Stimulated activated naive CD4-positive, alpha-beta T cell (primary cell): ENCODE measurements at regions not wholly inside any gene's neighbourhood (a gene's known extent, or its start where the extent isn't known, plus 50 kb on each side); places are given as distances from the start of the nearest gene placed in this dataset.

Experiments used
- DNase-seq, 6 experiments: peaks; one replicate each; lab custom pipeline; 2025; lab: John Stamatoyannopoulos, UW

DNA sequence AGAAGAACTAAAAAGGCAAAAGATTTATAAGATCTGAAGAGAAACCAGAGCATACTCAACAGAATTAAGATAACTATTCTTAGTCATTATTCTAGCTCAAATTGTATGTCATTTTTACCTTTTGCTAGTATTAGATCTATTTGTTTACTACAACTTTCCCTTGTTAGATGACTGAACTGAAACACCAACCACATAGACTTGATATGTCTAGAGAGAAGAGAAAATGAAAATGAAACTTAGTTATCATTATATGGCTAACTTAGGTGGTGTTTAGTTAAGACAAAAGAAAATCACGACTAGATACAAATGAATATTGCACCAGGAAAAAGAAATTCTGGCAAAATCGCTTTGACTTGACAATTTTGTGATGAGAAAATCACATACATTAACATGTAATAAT is 690.8 kb downstream of the PCDH18 start:
- DNase-seq, result no peak

DNA sequence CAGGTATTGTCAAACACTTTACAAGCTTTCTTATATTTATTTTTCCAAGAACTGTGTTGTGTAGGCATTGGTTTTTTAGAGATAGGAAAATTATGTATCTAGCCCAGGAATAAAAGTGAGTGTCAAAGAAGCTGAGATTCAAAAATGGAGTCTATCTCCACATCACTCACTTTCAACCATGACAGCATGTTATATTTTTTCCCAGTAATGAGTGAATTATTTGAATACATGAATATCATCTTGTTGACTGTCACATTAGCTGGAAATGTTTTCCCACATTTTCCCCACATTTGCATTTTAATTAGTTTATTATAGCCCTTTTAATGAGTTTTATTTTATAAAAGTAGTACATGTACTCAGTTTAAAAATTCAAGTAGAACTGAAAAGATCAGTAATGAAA is 693.7 kb downstream of the PCDH18 start:
- no peak for DNase-seq

DNA sequence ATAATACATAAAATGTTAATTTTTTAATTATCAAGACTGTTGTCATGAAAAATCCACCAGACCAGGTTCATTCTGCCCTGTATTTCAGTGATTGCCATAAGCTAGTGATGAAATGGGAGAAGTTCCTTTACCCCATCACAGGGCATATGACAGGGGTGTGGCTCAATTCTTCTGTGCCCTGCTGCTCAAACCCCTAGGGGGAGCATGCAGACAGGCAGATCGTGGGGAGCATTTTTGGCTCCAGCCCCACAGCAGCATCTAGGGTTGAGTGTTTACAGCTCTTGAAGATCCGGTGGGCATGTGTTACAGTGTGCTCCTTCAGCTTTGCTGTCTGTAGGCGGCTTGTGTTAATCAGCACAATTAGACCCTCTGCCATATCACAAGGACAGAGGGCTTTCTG is 700.7 kb downstream of the PCDH18 start:
- no peak for DNase-seq

DNA sequence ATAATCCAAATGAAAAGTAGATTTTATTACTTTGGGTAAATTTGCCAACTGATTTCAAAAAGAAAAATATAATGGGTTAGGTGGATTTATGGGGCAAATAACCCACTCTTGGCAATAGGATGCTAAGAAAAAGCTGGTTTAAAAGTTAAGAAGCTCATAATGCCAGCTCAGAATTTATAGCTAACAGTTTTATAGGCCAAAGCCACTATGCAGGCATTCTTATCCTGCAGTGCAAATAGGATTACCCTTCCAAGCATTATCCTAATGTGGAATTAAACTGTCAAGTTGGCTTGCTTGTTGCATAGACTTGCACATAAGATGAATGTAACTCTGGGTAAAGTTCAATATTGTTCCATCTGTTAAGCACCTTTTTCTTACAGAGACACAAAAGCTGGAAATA is 703.0 kb downstream of the PCDH18 start:
- no peak for DNase-seq

- DNase-seq, result no peak
Measured at GRCh38 chr4:136823020-136823419, 709.3 kb downstream of the PCDH18 start.

GRCh38 chr4:136818811-136819330 is 713.4 kb downstream of the PCDH18 start:
- no peak for DNase-seq

DNA sequence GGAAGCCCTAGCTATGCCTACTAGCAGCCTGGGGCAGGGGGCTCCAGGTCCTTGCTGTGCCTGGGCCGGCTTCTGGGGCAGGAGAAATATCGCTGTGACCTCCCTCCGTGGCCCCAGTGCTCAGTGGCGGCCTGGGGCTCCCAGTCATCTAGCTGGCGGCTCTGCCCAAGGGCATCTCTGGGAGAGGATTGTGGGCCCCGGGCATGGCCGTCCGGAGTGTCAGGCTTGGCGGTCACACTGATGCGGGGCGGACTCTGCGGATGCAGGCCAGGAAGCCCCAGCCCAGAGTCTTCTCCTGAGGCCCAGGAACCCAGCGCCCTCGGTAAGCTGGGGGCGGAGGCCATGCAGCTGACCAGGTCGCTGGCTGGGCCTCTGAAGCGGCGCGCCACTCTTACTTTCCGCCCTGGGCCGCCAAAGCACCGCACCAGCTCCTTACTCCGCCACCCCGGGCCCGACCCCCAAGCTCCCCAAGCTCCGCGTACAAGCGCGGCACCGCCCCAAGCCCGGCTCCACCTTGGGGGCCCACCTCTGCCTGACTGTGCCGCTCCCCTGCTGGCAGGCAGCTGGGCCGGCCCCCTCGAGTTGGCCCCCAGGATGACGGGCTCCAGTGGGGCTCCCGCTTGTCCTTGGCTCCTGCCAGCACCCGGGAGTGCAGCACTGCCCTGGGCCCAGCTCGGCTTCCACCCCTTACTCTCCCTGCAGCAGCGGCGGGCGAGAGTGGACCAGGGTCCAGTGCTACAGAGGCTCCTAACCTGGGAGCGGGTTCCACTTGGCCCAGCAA is 720.0 kb downstream of the PCDH18 start:
- no peak for DNase-seq

DNA sequence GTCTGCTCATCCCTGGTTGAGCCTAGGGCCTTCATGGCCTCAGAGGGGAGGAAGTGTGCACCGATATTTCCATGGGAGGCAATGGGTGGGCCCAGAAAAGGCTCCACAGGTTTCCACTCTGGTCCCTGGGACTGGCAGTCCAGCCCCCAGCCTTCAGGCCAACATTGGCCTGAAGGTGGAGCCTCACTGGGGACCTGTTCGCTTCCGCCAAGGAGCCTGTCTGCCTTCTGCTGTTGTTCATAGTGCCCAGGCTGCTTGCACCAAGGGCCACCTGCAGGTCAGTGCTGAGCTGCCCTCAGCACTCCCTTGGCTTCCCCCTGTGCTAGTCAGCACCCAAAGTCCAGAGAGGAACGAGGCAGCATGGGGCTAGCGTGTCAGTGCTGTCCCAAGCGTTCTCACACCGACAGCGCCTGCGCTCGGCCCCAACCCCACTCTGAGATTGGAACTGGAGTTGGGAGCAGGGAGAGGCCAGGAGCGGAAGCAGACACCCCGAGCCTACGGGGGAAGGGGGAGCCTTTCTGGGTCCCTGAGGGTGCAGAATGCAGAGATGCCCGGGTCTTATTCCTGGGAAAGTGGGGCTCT is 720.7 kb downstream of the PCDH18 start:
- DNase-seq, result no peak

DNA sequence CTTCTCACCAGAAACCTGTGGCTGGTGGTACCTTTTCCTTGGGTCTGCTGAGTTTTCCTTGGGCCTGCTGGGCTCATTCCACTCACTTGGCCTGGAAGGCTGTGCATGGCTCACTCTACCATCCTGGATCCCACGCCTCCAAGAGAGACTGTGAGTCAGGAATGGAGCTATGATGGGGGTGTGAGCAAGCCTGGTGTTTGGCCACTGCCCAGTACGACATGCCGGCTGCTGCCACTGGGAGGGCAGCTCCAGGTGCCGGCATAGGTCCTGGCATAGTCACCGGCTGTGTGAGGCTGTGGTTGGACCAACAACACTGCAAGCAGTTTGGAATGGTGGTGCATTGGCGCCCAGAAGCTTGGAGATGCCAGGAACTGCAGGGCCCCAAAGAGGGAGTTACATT is 721.7 kb downstream of the PCDH18 start:
- DNase-seq, result no peak

GRCh38 chr4:136806844-136807243 is 725.5 kb downstream of the PCDH18 start:
- DNase-seq, result no peak

GRCh38 chr4:136805617-136806016 is 726.7 kb downstream of the PCDH18 start:
- DNase-seq, result no peak

DNA sequence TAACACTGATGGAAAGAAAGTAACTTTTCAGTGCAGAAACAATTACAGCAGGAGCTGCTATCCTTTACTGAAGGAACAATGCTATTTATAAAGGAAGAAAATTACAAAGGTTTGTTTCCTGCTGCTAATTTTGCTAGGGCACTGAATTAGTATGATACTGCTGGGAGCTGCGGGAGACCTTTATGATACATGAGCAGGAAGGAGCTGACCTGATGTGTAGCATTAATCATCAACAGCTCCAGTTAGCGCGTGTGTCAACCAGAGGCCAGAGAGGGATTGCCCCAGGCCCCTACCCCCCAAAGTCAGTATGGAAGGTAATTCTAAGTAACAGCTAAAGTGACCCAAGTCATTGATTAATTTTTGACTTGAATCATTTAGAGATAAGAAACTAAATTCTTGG is 728.9 kb downstream of the PCDH18 start:
- no peak for DNase-seq

DNA sequence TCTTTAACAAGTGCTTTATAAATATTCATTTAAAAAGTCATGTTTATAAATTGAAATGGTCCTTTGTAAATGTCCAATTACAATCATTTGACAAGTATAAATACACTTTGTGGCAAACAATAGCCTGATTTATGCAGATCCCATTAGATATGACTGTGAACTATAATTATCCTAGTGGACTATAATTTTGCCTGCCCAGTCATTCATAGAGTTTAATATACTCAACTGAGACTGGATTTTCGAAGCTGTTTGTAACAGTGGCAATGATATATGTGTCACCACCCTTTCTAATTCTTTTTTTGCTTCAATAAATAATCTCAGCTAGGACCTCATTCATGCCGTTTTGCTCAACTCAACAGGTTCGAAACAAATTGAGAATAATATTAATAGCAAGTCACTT is 732.0 kb downstream of the PCDH18 start:
- DNase-seq, result no peak

DNA sequence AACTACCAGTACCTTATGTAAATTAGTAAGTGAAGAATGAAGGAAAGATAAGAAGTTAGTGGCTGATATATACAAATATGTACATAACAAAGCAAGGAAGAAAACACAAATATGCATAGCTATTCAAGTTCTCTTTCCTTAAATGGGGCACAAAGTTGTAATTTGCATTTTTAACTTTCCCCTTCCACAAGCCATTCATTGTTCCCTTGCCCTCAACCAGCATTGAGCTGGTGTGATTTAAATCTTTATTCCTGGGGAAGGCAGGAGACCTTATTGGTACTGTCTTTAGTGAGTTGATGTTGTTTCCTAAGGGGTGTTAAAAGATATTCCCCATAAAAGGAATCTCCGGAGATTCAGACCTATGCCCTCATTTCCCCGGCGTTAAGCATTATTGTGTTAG is 735.3 kb downstream of the PCDH18 start:
- no peak for DNase-seq

- DNase-seq, result no peak
Measured at GRCh38 chr4:136793848-136794247, 738.4 kb downstream of the PCDH18 start.

GRCh38 chr4:136784326-136784725 is 748.0 kb downstream of the PCDH18 start:
- no peak for DNase-seq

DNA sequence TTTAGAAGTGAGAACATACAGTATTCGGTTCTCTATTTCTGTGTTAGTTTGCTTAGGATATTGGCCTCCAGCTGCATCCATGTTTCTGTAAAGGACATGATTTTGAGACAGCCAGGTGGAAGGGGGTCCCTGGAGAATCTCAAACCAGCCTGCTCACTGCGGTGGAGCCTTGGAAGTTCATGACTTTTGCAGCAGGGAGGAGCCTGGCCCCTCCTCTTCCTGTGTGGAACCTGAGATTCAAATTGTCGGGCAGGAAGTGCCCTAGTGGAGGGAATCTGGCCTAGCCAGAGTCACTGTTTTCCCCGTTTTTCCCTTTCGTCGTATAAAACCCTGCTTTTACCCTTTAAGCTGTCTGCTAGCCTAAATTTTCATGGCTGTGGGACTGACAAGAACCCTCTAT is 762.6 kb downstream of the PCDH18 start:
- DNase-seq, result no peak

GRCh38 chr4:136768925-136769275 is 763.4 kb downstream of the PCDH18 start:
- DNase-seq, result no peak

DNA sequence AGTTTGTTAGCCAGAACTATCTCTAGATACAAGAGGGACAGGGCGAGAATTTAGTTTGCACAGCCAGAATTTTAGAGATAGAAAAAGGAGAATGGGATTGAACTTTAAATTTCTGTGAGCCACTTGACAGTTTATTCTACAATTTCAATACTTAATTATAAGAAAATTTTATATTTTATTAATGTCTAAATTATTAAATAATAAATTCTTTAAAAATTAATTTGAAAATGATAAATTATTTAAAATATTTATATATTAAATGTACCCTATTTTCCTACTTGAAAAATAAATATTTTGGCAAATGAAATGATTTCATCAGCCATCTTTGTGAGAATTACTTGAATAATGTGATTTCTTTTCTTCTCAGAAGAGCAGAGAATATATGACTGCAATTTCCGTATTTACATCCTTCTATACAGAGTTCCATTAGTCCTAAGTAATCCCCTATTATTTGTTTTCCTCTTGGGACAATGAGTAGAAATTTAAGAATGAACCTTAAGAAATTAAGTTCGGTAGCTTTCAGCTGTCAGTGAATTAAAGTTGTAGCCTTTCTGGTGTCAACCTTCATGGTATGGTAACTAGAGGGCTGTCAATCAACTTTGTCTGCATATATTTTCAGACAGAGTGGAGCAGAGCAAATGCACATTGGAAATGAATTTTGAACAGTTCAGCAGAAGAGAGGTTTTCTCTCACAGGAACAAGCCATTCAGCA is 763.9 kb downstream of the PCDH18 start:
- no peak for DNase-seq

- DNase-seq, result no peak
Measured at GRCh38 chr4:136763919-136764318, 768.4 kb downstream of the PCDH18 start.

DNA sequence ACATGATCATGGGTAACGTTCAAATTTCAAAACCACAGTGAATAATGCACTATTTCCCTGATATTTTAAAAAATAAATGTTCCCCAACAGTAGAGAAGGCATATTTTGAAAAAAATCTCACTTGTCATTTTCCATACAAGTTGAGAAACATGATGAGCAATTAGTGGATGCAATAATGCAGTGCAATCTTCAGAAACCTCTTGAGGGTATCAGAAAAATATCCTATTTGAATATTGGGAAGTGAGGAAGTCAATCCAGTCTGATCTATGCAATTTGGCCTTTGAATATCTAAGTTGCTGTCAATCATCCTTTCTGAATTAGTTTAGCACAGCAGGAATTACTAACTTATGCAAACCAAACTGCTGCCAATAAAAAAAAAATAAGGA is 776.8 kb downstream of the PCDH18 start:
- DNase-seq, result no peak

GRCh38 chr4:136754810-136755530 is 777.3 kb downstream of the PCDH18 start:
- no peak for DNase-seq

GRCh38 chr4:136751556-136751955 is 780.7 kb downstream of the PCDH18 start:
- DNase-seq, result no peak
